Heart right ventricle (tissue), 16 donors: ENCODE measurements at regions not wholly inside any gene's neighbourhood (a gene's known extent, or its start where the extent isn't known, plus 50 kb on each side); places are given as distances from the start of the nearest gene placed in this dataset.

Experiments used
- ATAC-seq, 8 donors: fragments of 200-7000 bp; cut with Tn5 transposase; one replicate each; pipeline ENCODE4 v1.9.1; 2020; ENCODE audit warnings: mild to moderate bottlenecking in 8 of 8, moderate library complexity in 8 of 8, moderate number of reproducible peaks in 1 of 8
- DNase-seq, 2 donors: peaks; one replicate each; pipeline ENCODE4 v3.0.0-alpha.2; 2020
- H3K27ac ChIP-seq, 10 donors: fragments of 200-600 bp; sonication (generic) in 2 of 10; one replicate each; pipeline versions ENCODE4 v1.5.0 to v1.8.0; 2020 to 2022; ENCODE audit warnings: mild to moderate bottlenecking in 3 of 10
- H3K27me3 ChIP-seq, 7 donors: fragments of 200-600 bp; one replicate each; pipeline ENCODE4 v1.8.0; 2021 to 2022; ENCODE audit warnings: mild to moderate bottlenecking in 2 of 7
- H3K36me3 ChIP-seq, 9 donors: fragments of 200-600 bp; sonication (generic) in 1 of 9; one replicate each; pipeline versions ENCODE4 v1.5.0 to v1.8.0; 2020 to 2022; ENCODE audit warnings: mild to moderate bottlenecking in 2 of 9
- H3K4me1 ChIP-seq, 9 donors: fragments of 200-600 bp; sonication (generic) in 1 of 9; one replicate each; pipeline versions ENCODE4 v1.5.0 to v1.8.0; 2020 to 2022; ENCODE audit warnings: mild to moderate bottlenecking in 4 of 9
- H3K4me3 ChIP-seq, 10 donors: fragments of 200-600 bp; sonication (generic) in 2 of 10; one replicate each; pipeline versions ENCODE4 v1.5.0 to v1.8.0; 2020 to 2022; ENCODE audit warnings: mild to moderate bottlenecking in 7 of 10, moderate library complexity in 2 of 10
- H3K9me3 ChIP-seq, 11 donors: fragments of 200-600 bp in 10 of 11; sonication (generic) in 2 of 11; one replicate each; pipeline versions ENCODE4 v1.5.0 to v1.8.0; 2013 to 2022; ENCODE audit warnings: mild to moderate bottlenecking in 2 of 11, control low read depth in 1 of 11, moderate library complexity in 1 of 11
- WGBS, 2 donors: extraction: QIAGEN DNeasy Blood & Tissue Kit; methylation state at CpG; one replicate each; pipeline ENCODE4 v1.1.7; 2013; ENCODE audit warnings: inconsistent platforms in 1 of 2; 5-methylcytosine and 5-hydroxymethylcytosine counted together
- intact Hi-C, 10 donors: fragments of 100-400 bp; cut with DNase I; formaldehyde crosslinking; loops; one replicate each; pipeline versions ENCODE4 v1.11.1 to v1.14.2; 2022
- TF ChIP-seq, protein P1 (sequence below), 9 donors: fragments of 200-600 bp; sonication (generic) in 2 of 9; IDR thresholded peaks; one replicate each; pipeline versions ENCODE4 v1.5.0 to v1.8.0; 2021 to 2022; ENCODE audit warnings: antibody characterized with exemption in 9 of 9, mild to moderate bottlenecking in 5 of 9, moderate library complexity in 1 of 9
- donor health status: Arrhythmogenic right ventricular cardiomyopathy.
- donor health status: ischemic (EF 13 %, LVEDD 7.1; RV severe dilation, severe dysfunction).
- donor health status: healthy with polysubstance abuse.
- donor health status: DM: no; HTN: yes; CAD: no.
- donor health status: DM: no; HTN: no; CAD: no.
- donor health status: ischemic (EF 25% LVEDD 6.9; RV normal size, moderate dysfunction).
- donor health status: ischemic (EF 25% LVEDD 5.7; RV mildly dilated, moderate dysfunction).
- donor health status: healthy.
- donor health status: DM: yes; HTN: yes; CAD: no.
- donor health status: Ischemic cardiomyopathy.
- donor health status: ischemic (EF 35%, LVEDD 5.7; RV mildly dilated, moderate dysfunction).
- donor health status: nonischemic (EF 11% LVEDD 7.7; RV severe dilation, severe dysfunction).
- donor health status: DM: yes; HTN: yes; CAD: no.
- donor health status: PGD.
- donor health status: ischemic (EF 29% LVEDD 5.4; RV normal size, mild dysfunction).
- donor health status: nonischemic (EF 23%, LVEDD 6.1; RV moderate dilation, normal function).

DNA sequence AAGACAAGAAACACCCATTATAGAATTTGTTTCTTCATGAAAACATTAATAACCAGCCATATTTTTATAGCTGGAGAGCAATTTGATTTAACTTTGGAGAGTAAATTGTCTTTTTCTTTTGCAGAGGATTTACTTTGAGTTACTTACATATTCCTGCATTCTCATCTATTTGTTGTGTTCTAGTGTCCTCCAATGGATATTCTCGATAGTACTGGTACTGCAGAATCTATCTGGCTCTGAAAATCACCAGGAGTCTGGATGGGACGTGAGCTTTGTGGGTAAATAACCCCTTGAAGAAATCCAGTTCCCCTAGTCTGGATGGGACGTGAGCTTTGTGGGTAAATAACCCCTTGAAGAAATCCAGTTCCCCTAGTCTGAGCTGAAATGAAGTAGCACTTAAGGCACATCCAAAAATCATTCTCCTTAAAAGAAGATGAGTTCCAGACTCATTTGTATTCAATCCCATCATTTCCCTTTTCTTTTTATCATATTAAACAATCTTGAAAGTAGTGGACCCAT is 294.1 kb upstream of the UBE2E2 start:
- intact Hi-C loops, result no loop called here

DNA sequence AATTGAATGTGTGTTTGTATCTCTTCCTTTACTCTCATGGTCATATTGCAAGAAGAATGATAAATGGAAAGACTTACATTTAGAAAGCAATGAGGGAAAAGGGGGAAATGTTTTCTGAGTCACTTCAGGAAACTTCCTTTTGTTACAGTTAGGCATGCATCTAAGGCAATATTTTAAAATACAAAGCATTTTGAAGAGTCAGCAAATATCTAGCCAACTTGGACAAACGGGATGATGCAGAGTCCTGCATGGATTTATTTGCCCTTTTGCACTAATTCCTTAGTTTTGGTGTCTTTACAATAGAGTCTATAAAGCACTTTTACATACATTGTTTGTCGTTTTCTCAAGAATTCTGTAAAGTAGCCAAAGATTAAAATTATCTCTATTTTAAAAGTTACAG is 286.2 kb upstream of the UBE2E2 start:
- no peaks in the 10 kb centered on the region for H3K4me1 ChIP-seq
- WGBS, 2 donors, result 57 to 61% methylated on average over 2 of the region's 2 CpGs
- no peak overlapping the region for H3K27ac ChIP-seq
- H3K27me3 ChIP-seq, result no peaks in the 10 kb centered on the region
- TF ChIP-seq, protein P1, sequence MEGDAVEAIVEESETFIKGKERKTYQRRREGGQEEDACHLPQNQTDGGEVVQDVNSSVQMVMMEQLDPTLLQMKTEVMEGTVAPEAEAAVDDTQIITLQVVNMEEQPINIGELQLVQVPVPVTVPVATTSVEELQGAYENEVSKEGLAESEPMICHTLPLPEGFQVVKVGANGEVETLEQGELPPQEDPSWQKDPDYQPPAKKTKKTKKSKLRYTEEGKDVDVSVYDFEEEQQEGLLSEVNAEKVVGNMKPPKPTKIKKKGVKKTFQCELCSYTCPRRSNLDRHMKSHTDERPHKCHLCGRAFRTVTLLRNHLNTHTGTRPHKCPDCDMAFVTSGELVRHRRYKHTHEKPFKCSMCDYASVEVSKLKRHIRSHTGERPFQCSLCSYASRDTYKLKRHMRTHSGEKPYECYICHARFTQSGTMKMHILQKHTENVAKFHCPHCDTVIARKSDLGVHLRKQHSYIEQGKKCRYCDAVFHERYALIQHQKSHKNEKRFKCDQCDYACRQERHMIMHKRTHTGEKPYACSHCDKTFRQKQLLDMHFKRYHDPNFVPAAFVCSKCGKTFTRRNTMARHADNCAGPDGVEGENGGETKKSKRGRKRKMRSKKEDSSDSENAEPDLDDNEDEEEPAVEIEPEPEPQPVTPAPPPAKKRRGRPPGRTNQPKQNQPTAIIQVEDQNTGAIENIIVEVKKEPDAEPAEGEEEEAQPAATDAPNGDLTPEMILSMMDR (IDR thresholded peaks at IDR 0.05), result no peak
- intact Hi-C loops, result no loop called here
- DNase-seq, result no peak
- no peaks in the 10 kb centered on the region for H3K9me3 ChIP-seq
- ATAC-seq, result no peak
- H3K4me3 ChIP-seq, result no peak overlapping the region
- no peaks in the 10 kb centered on the region for H3K36me3 ChIP-seq

More for the DNA sequence above, 294.1 kb upstream of the UBE2E2 start:
- ATAC-seq, result no peak
- Histone ChIP-seq H3K27ac (no peak overlapping the region), H3K9me3 (no peaks in the 10 kb centered on the region), H3K27me3 (no peaks in the 10 kb centered on the region), H3K4me1 (no peaks in the 10 kb centered on the region), H3K36me3 (no peaks in the 10 kb centered on the region), H3K4me3 (no peak overlapping the region)
- TF ChIP-seq, protein P1 (IDR thresholded peaks at IDR 0.05), result peak in 5 of 9 donors; percentile 17 to 41 (median 27)
- no peak for DNase-seq
- 51 to 62% methylated on average over 3 of the region's 3 CpGs for WGBS, 2 donors

DNA sequence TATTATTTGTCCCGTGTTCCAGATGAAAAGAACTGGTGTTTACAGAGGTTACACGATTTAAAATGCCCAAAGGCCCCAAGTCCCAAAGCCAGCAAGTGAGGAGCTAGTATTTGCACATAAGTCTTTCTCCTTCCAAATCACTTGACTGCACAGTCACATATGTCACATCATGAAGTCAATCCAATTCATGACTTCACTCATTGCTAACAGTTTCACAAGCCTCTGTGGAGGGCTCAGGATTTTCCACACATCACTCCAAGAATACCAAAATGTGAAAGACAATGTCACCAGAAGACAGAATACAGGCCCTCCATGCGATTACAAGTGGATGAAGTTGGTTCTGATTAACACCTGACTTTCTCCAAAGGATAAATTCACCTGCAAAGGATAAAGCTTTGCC is 283.1 kb upstream of the UBE2E2 start:
- TF ChIP-seq, protein P1 (IDR thresholded peaks at IDR 0.05), result no peak
- H3K27me3 ChIP-seq, result no peaks in the 10 kb centered on the region
- DNase-seq, result no peak
- 73 to 75% methylated on average over 3 of the region's 3 CpGs for WGBS, 2 donors
- ATAC-seq, result no peak
- no peaks in the 10 kb centered on the region for H3K9me3 ChIP-seq
- no peak overlapping the region for H3K27ac ChIP-seq
- intact Hi-C loops, result loop anchor here in 1 of 10 donors (5.0 kb wide), 1 partner anchor 42 kb away; no protein-coding TSS in a partner anchor
- H3K4me3 ChIP-seq, result no peak overlapping the region
- no peaks in the 10 kb centered on the region for H3K4me1 ChIP-seq
- H3K36me3 ChIP-seq, result no peaks in the 10 kb centered on the region

DNA sequence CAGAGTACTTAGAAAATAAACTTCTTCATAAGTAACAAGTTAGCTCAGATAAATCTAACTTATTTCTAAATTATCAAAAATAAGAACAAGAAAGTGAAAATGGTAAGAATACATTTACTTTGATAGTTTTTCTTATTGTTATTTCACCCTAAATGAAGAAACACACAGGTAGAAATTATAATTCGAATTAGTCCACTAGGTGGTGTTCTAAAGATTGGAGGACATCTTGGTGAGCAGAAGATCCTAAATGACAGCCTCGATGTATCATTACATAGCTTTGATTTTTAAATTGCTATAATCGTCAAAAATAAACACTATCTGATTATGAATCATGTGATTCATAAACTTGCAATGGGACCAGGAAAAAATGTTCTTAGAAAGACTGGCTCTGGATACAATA is 280.8 kb upstream of the UBE2E2 start:
- intact Hi-C loops, result loop anchor here in 1 of 10 donors (5.0 kb wide), 1 partner anchor 40 kb away; no protein-coding TSS in a partner anchor

More for the DNA sequence above, 280.8 kb upstream of the UBE2E2 start:
- WGBS, 2 donors, result 35 to 49% methylated on average over 3 of the region's 3 CpGs
- Histone ChIP-seq H3K9me3 (no peaks in the 10 kb centered on the region), H3K27me3 (no peaks in the 10 kb centered on the region), H3K4me1 (no peaks in the 10 kb centered on the region), H3K36me3 (no peaks in the 10 kb centered on the region), H3K27ac (no peak overlapping the region), H3K4me3 (no peak overlapping the region)
- DNase-seq (no peak), ATAC-seq (no peak)
- TF ChIP-seq, protein P1 (IDR thresholded peaks at IDR 0.05), result peak in 6 of 9 donors; percentile 33 to 47 (median 41)
